PC-9 (cell line): ENCODE measurements at regions not wholly inside any gene's neighbourhood (a gene's known extent, or its start where the extent isn't known, plus 50 kb on each side); places are given as distances from the start of the nearest gene placed in this dataset.

Experiments
- BruUV-seq: library from RNA; stranded (reverse); fragments of 400-500 nt; replicated peaks from 2 replicates; lab custom pipeline; 2021; lab: Mats Ljungman, UMichigan
- CTCF ChIA-PET: fragments of 300-600 bp; sonication (Branson Sonifier 250); formaldehyde crosslinking; loops from one replicate; lab custom pipeline; 2022; ENCODE audit warnings: antibody characterized with exemption; lab: Charles Lee
- POLR2A ChIA-PET: fragments of 300-600 bp; sonication (Branson Sonifier 250); formaldehyde crosslinking; loops from one replicate; lab custom pipeline; 2022; ENCODE audit warnings: antibody characterized with exemption; ENCODE audit not compliant: unreplicated experiment; lab: Charles Lee
- DNase-seq, 2 experiments: peaks; one replicate each; pipeline versions ENCODE4 v3.0.0 to v3.0.0-alpha.2; 2015 to 2022; ENCODE audit warnings: mixed read lengths in 1 of 2
- H2AFZ ChIP-seq: fragments of 200-600 bp; sonication (generic); 2 replicates; pipeline ENCODE4 v1.8.1; 2017; ENCODE audit warnings: antibody characterized with exemption
- H3F3A ChIP-seq: fragments of 200-600 bp; sonication (generic); 2 replicates; pipeline ENCODE4 v1.8.1; 2017; ENCODE audit warnings: antibody characterized with exemption, mild to moderate bottlenecking, low read depth; ENCODE audit not compliant: insufficient read depth
- H3K27ac ChIP-seq: fragments of 200-600 bp; sonication (generic); 2 replicates; pipeline ENCODE4 v1.6.1; 2016; ENCODE audit warnings: mixed run types
- H3K27me3 ChIP-seq: fragments of 200-600 bp; sonication (generic); 2 replicates; pipeline ENCODE4 v1.6.1; 2016; ENCODE audit warnings: low read depth, mixed run types; ENCODE audit not compliant: insufficient read depth
- H3K36me3 ChIP-seq: fragments of 200-600 bp; sonication (generic); 2 replicates; pipeline ENCODE4 v1.6.1; 2016; ENCODE audit warnings: low read depth, mixed run types
- H3K4me1 ChIP-seq: fragments of 200-600 bp; sonication (generic); replicated peaks from 2 replicates; pipeline ENCODE4 v1.6.1; 2016; ENCODE audit warnings: mixed run types; ENCODE audit not compliant: insufficient read depth
- H3K4me2 ChIP-seq: fragments of 200-600 bp; sonication (generic); 2 replicates; pipeline ENCODE4 v1.6.1; 2017; ENCODE audit warnings: mixed run types
- H3K4me3 ChIP-seq: fragments of 200-600 bp; sonication (generic); 2 replicates; pipeline ENCODE4 v1.6.1; 2016; ENCODE audit warnings: mixed run types
- H3K79me2 ChIP-seq: fragments of 200-600 bp; sonication (generic); 2 replicates; pipeline ENCODE4 v1.6.1; 2017; ENCODE audit warnings: low read depth, mixed run types
- H3K9me2 ChIP-seq: fragments of 200-600 bp; sonication (generic); 2 replicates; pipeline ENCODE4 v1.8.1; 2017; ENCODE audit warnings: mild to moderate bottlenecking; ENCODE audit not compliant: insufficient read depth
- H3K9me3 ChIP-seq: fragments of 200-600 bp; sonication (generic); 2 replicates; pipeline ENCODE4 v1.8.1; 2016; ENCODE audit warnings: low read depth; ENCODE audit not compliant: insufficient read depth
- H4K20me1 ChIP-seq: fragments of 200-600 bp; sonication (generic); 2 replicates; pipeline ENCODE4 v1.8.1; 2017; ENCODE audit not compliant: insufficient read depth
- EZH2 ChIP-seq: fragments of 200-600 bp; sonication (generic); IDR thresholded peaks from 2 replicates; pipeline ENCODE4 v1.8.0; 2017; ENCODE audit warnings: antibody characterized with exemption, low read depth
- intact Hi-C: fragments of 100-400 bp; cut with micrococcal nuclease; formaldehyde crosslinking; loops from one replicate; pipeline ENCODE4 v1.10.0; 2022; ENCODE audit not compliant: unreplicated experiment
- TF ChIP-seq, protein P1 (sequence below): fragments of 200-600 bp; sonication (generic); conservative IDR thresholded peaks from 2 replicates; pipeline ENCODE4 v1.6.1; 2017; ENCODE audit warnings: mixed run types, antibody characterized with exemption, mild to moderate bottlenecking, moderate library complexity

GRCh38 chr6:98212468-98212867 lies 621.9 kb upstream of the POU3F2 start:
- intact Hi-C loops = no loop called here
- Histone ChIP-seq H3K4me1 (no peaks in the 10 kb centered on the region), H3K9me2 (no peaks in the 10 kb centered on the region), H3F3A (no peaks in the 10 kb centered on the region), H3K36me3 (no peaks in the 10 kb centered on the region), H4K20me1 (no peaks in the 10 kb centered on the region), H3K9me3 (no peaks in the 10 kb centered on the region), H3K4me2 (no peak overlapping the region), H3K27me3 (no peaks in the 10 kb centered on the region), H3K4me3 (no peak overlapping the region), H2AFZ (no peak overlapping the region), H3K27ac (no peak overlapping the region), H3K79me2 (no peaks in the 10 kb centered on the region)
- TF ChIP-seq, protein P1, sequence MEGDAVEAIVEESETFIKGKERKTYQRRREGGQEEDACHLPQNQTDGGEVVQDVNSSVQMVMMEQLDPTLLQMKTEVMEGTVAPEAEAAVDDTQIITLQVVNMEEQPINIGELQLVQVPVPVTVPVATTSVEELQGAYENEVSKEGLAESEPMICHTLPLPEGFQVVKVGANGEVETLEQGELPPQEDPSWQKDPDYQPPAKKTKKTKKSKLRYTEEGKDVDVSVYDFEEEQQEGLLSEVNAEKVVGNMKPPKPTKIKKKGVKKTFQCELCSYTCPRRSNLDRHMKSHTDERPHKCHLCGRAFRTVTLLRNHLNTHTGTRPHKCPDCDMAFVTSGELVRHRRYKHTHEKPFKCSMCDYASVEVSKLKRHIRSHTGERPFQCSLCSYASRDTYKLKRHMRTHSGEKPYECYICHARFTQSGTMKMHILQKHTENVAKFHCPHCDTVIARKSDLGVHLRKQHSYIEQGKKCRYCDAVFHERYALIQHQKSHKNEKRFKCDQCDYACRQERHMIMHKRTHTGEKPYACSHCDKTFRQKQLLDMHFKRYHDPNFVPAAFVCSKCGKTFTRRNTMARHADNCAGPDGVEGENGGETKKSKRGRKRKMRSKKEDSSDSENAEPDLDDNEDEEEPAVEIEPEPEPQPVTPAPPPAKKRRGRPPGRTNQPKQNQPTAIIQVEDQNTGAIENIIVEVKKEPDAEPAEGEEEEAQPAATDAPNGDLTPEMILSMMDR = no peak
- TF ChIP-seq EZH2 = no peak
- no peak for DNase-seq
- ChIA-PET CTCF (no interaction called here), POLR2A (no interaction called here)
- no TSS peak for BruUV-seq

DNA sequence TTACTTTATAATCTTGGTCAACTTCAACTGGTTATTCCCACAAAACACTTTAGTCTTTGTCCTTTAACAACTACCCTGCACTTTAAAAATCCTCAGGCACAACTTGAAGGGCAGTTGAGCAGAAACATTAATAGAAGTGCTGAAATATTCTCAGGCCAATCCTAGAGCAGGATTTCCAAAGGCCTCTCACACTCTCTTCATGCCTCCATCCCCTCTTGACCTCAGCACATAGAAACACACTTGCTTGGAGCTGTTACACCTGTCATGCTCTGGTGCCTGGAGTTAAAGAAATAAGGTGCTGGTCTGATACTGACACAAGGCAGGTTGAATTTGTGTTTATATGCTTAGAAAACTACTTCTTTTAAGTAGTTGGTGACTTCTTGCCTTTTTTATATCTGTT lies 618.8 kb upstream of the POU3F2 start:
- Histone ChIP-seq H3K4me1 (no peaks in the 10 kb centered on the region), H3K4me2 (no peak overlapping the region), H2AFZ (no peak overlapping the region), H3K27me3 (no peaks in the 10 kb centered on the region), H3F3A (no peaks in the 10 kb centered on the region), H3K9me2 (no peaks in the 10 kb centered on the region), H3K79me2 (no peaks in the 10 kb centered on the region), H3K27ac (no peak overlapping the region), H3K4me3 (no peak overlapping the region), H4K20me1 (no peaks in the 10 kb centered on the region), H3K9me3 (no peaks in the 10 kb centered on the region), H3K36me3 (no peaks in the 10 kb centered on the region)
- ChIA-PET CTCF (no interaction called here), POLR2A (no interaction called here)
- intact Hi-C loops = no loop called here
- DNase-seq = no peak
- no TSS peak for BruUV-seq
- TF ChIP-seq EZH2 = no peak
- TF ChIP-seq, protein P1 = no peak

GRCh38 chr6:98230250-98230649 lies 604.1 kb upstream of the POU3F2 start:
- DNase-seq = no peak

More at GRCh38 chr6:98230250-98230649, 604.1 kb upstream of the POU3F2 start:
- Histone ChIP-seq H2AFZ (no peak overlapping the region), H3K27ac (no peak overlapping the region), H3K4me2 (no peak overlapping the region), H3K9me2 (no peaks in the 10 kb centered on the region), H3K36me3 (no peaks in the 10 kb centered on the region), H4K20me1 (no peaks in the 10 kb centered on the region), H3K79me2 (no peaks in the 10 kb centered on the region), H3K27me3 (no peaks in the 10 kb centered on the region), H3K4me1 (no peaks in the 10 kb centered on the region), H3F3A (no peaks in the 10 kb centered on the region), H3K9me3 (no peaks in the 10 kb centered on the region), H3K4me3 (no peak overlapping the region)
- TF ChIP-seq, protein P1 = no peak
- TF ChIP-seq EZH2 = no peak
- BruUV-seq = no TSS peak
- CTCF ChIA-PET = no interaction called here
- POLR2A ChIA-PET = no interaction called here
- intact Hi-C loops = no loop called here
